OCI-LY3 (cell line): ENCODE measurements at regions not wholly inside any gene's neighbourhood (a gene's known extent, or its start where the extent isn't known, plus 50 kb on each side); places are given as distances from the start of the nearest gene placed in this dataset.

ENCODE experiments used
- H2AFZ ChIP-seq: fragments of 200-600, 300-600 bp; shearing (Covaris generic); 2 replicates; pipeline ENCODE4 v1.6.0; 2014; ENCODE audit warnings: antibody characterized with exemption, low read depth, low read length
- H3K27ac ChIP-seq: fragments of 200-600, 300-600 bp; sonication (generic); 2 replicates; pipeline ENCODE4 v1.5.1; 2014; ENCODE audit warnings: mild to moderate bottlenecking, low read length, moderate library complexity, mixed read lengths
- H3K27me3 ChIP-seq: fragments of 200-600, 300-600 bp; sonication (generic); 2 replicates; pipeline ENCODE4 v1.6.1; 2014; ENCODE audit warnings: low read depth, low read length, mixed read lengths
- H3K36me3 ChIP-seq: fragments of 200-600, 300-600 bp; sonication (generic); replicated peaks from 2 replicates; pipeline ENCODE3; 2014; ENCODE audit warnings: low read depth, low read length, mixed read lengths
- H3K4me1 ChIP-seq: fragments of 300-600, 200-600 bp; sonication (generic); 2 replicates; pipeline ENCODE4 v1.6.1; 2014; ENCODE audit warnings: low read length, mixed read lengths
- H3K4me2 ChIP-seq: fragments of 200-600, 300-600 bp; sonication (generic); 2 replicates; pipeline ENCODE4 v1.6.1; 2014; ENCODE audit warnings: low read length, mixed read lengths
- H3K4me3 ChIP-seq: fragments of 300-600, 200-600 bp; sonication (generic); 2 replicates; pipeline ENCODE4 v1.5.1; 2014; ENCODE audit warnings: antibody characterized with exemption, mild to moderate bottlenecking, low read length, moderate library complexity
- H3K79me2 ChIP-seq: fragments of 300-600, 200-600 bp; shearing (Covaris generic); 2 replicates; pipeline ENCODE4 v1.6.1; 2014; ENCODE audit warnings: mild to moderate bottlenecking, low read length, mixed read lengths
- H3K9ac ChIP-seq: fragments of 300-600, 200-600 bp; shearing (Covaris generic); 2 replicates; pipeline ENCODE4 v1.6.0; 2014; ENCODE audit warnings: mild to moderate bottlenecking, low read length, moderate library complexity
- H3K9me3 ChIP-seq: fragments of 200-600, 300-600 bp; shearing (Covaris generic); 2 replicates; pipeline ENCODE4 v1.6.1; 2014; ENCODE audit warnings: low read length, mixed read lengths; ENCODE audit not compliant: insufficient read depth
- H4K20me1 ChIP-seq: fragments of 200-600, 300-600 bp; sonication (generic); 2 replicates; pipeline ENCODE4 v1.6.1; 2016; ENCODE audit warnings: low read length, mixed read lengths; ENCODE audit not compliant: insufficient read depth
- EZH2phosphoT487 ChIP-seq: fragments of 200-600 bp; shearing (Covaris generic); IDR thresholded peaks from 2 replicates; pipeline ENCODE4 v1.6.1; 2018; ENCODE audit warnings: antibody characterized with exemption, mixed run types, low read depth
- TF ChIP-seq, protein P1 (sequence below): fragments of 200-600, 300-600 bp; sonication (generic); IDR thresholded peaks from 2 replicates; pipeline ENCODE4 v1.5.1; 2014; ENCODE audit warnings: antibody characterized with exemption, low read length, low read depth

- TF ChIP-seq EZH2phosphoT487: no peak
- TF ChIP-seq, protein P1, sequence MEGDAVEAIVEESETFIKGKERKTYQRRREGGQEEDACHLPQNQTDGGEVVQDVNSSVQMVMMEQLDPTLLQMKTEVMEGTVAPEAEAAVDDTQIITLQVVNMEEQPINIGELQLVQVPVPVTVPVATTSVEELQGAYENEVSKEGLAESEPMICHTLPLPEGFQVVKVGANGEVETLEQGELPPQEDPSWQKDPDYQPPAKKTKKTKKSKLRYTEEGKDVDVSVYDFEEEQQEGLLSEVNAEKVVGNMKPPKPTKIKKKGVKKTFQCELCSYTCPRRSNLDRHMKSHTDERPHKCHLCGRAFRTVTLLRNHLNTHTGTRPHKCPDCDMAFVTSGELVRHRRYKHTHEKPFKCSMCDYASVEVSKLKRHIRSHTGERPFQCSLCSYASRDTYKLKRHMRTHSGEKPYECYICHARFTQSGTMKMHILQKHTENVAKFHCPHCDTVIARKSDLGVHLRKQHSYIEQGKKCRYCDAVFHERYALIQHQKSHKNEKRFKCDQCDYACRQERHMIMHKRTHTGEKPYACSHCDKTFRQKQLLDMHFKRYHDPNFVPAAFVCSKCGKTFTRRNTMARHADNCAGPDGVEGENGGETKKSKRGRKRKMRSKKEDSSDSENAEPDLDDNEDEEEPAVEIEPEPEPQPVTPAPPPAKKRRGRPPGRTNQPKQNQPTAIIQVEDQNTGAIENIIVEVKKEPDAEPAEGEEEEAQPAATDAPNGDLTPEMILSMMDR: no peak
- H4K20me1 ChIP-seq: no peaks in the 10 kb centered on the region
- no peak overlapping the region for H3K4me3 ChIP-seq
- H3K4me2 ChIP-seq: no peak overlapping the region
- H3K4me1 ChIP-seq: no peaks in the 10 kb centered on the region
- H2AFZ ChIP-seq: no peak overlapping the region
- no peaks in the 10 kb centered on the region for H3K27me3 ChIP-seq
- H3K79me2 ChIP-seq: no peaks in the 10 kb centered on the region
- no peak overlapping the region for H3K27ac ChIP-seq
- no peaks in the 10 kb centered on the region for H3K36me3 ChIP-seq
- H3K9ac ChIP-seq: no peak overlapping the region
- H3K9me3 ChIP-seq: no peaks in the 10 kb centered on the region
Measured at GRCh38 chr2:142347751-142348150, 216.9 kb upstream of the LRP1B start.

- no peaks in the 10 kb centered on the region for H3K79me2 ChIP-seq
- no peaks in the 10 kb centered on the region for H3K36me3 ChIP-seq
- H2AFZ ChIP-seq: no peak overlapping the region
- H3K27me3 ChIP-seq: no peaks in the 10 kb centered on the region
- no peak overlapping the region for H3K27ac ChIP-seq
- TF ChIP-seq, protein P1: no peak
- no peak for TF ChIP-seq EZH2phosphoT487
- no peaks in the 10 kb centered on the region for H3K9me3 ChIP-seq
- no peaks in the 10 kb centered on the region for H4K20me1 ChIP-seq
- H3K4me2 ChIP-seq: no peak overlapping the region
- no peaks in the 10 kb centered on the region for H3K4me1 ChIP-seq
- no peak overlapping the region for H3K4me3 ChIP-seq
- H3K9ac ChIP-seq: no peak overlapping the region
Measured at GRCh38 chr2:142339261-142339660, 208.4 kb upstream of the LRP1B start.

- Histone ChIP-seq H3K36me3 (no peaks in the 10 kb centered on the region), H3K9ac (no peak overlapping the region), H3K4me3 (no peak overlapping the region), H3K9me3 (no peaks in the 10 kb centered on the region), H2AFZ (no peak overlapping the region), H4K20me1 (no peaks in the 10 kb centered on the region), H3K27ac (no peak overlapping the region), H3K4me2 (no peak overlapping the region), H3K79me2 (no peaks in the 10 kb centered on the region), H3K27me3 (no peaks in the 10 kb centered on the region), H3K4me1 (no peaks in the 10 kb centered on the region)
- TF ChIP-seq, protein P1: no peak
- TF ChIP-seq EZH2phosphoT487: no peak
Measured at GRCh38 chr2:142332196-142332595, 201.4 kb upstream of the LRP1B start.

DNA sequence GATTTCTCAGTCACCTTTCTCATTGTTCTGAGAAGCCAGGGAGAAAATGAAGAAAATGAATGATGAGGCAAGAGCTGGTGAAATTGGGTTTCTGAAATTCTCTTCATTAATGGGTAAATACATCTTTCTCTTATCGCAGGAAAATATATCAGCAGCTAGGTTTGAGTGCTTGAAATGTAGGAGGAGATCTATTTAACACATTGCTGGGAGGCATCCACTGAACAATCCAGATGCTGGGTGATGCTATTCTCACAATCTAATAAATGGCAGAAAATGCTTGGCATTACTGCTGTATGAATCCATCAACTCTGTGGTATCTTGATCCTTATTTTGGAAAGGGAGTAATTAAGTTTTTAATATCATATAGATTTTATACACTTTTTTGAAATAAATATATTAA, 199.6 kb upstream of the LRP1B start:
- H3K4me2 ChIP-seq: no peak overlapping the region
- H3K4me3 ChIP-seq: no peak overlapping the region
- H3K4me1 ChIP-seq: no peaks in the 10 kb centered on the region
- no peak overlapping the region for H3K9ac ChIP-seq
- H3K79me2 ChIP-seq: no peaks in the 10 kb centered on the region
- H3K9me3 ChIP-seq: no peaks in the 10 kb centered on the region
- H4K20me1 ChIP-seq: no peaks in the 10 kb centered on the region
- H2AFZ ChIP-seq: no peak overlapping the region
- no peak overlapping the region for H3K27ac ChIP-seq
- no peaks in the 10 kb centered on the region for H3K27me3 ChIP-seq
- TF ChIP-seq EZH2phosphoT487: no peak
- TF ChIP-seq, protein P1: no peak
- no peaks in the 10 kb centered on the region for H3K36me3 ChIP-seq
